ENCODE measurements at regions not wholly inside any gene's neighbourhood (a gene's known extent, or its start where the extent isn't known, plus 50 kb on each side); places are given as distances from the start of the nearest gene placed in this dataset.

GRCh38 chr20:7449269-7449668, 491.0 kb downstream of the HAO1 start:
- no peak for TF ChIP-seq ZNF24 (tag by site-specific recombination; IDR thresholded peaks at IDR 0.05)
- no peak for TF ChIP-seq CTCF (tag by site-specific recombination; IDR thresholded peaks at IDR 0.05)
